HEK293 (cell line): ENCODE measurements at regions not wholly inside any gene's neighbourhood (a gene's known extent, or its start where the extent isn't known, plus 50 kb on each side); places are given as distances from the start of the nearest gene placed in this dataset.

Source experiments
- CTCF ChIA-PET: fragments of 350-600 bp; formaldehyde crosslinking; extraction: SDS; loops from one replicate; lab custom pipeline; 2021; ENCODE audit warnings: antibody characterized with exemption; lab: Yijun Ruan, JAX
- POLR2A ChIA-PET: fragments of 300-600 bp; formaldehyde crosslinking; extraction: SDS; loops from one replicate; lab custom pipeline; 2020; ENCODE audit warnings: antibody characterized with exemption, inconsistent platforms; lab: Yijun Ruan, JAX
- H3K27ac ChIP-seq: fragments of 200-500 bp; sonication (Bioruptor generic); 2 replicates; pipeline ENCODE4 v1.5.1; 2014; ENCODE audit warnings: low read depth, low read length, control low read depth, inconsistent platforms; ENCODE audit errors: extremely low read depth
- H3K36me3 ChIP-seq, 2 experiments: fragments of 200-500 bp in 1 of 2; sonication (Bioruptor generic) in 1 of 2; 1 replicate in 1 of 2; 2 replicates in 1 of 2; pipeline ENCODE4 v1.5.1; 2014 to 2017; ENCODE audit warnings: inconsistent platforms in 2 of 2, low read length in 2 of 2; ENCODE audit not compliant: control insufficient read depth in 2 of 2, insufficient read depth in 1 of 2
- H3K4me1 ChIP-seq: fragments of 200-500 bp; sonication (Bioruptor generic); 2 replicates; pipeline ENCODE4 v1.5.1; 2014; ENCODE audit warnings: mild to moderate bottlenecking, low read length, inconsistent platforms; ENCODE audit not compliant: control insufficient read depth, insufficient read depth
- H3K4me3 ChIP-seq: 2 replicates; pipeline ENCODE4 v1.5.1; 2011; ENCODE audit warnings: low read depth, mild to moderate bottlenecking, control low read depth, low read length, moderate library complexity
- H3K9me3 ChIP-seq: fragments of 200-500 bp; sonication (Bioruptor generic); 2 replicates; pipeline ENCODE4 v1.5.1; 2014; ENCODE audit warnings: low read depth, low read length, inconsistent platforms; ENCODE audit not compliant: control insufficient read depth, insufficient read depth
- BCL11A ChIP-seq: fragments of 450-650 bp; formaldehyde crosslinking; IDR thresholded peaks from 2 replicates; pipeline ENCODE4 v1.5.1; 2016; ENCODE audit warnings: low read depth, missing biosample characterization, missing genetic modification characterization
- PRDM10 ChIP-seq: fragments of 450-650 bp; formaldehyde crosslinking; IDR thresholded peaks from 2 replicates; pipeline ENCODE4 v1.5.1; 2016; ENCODE audit warnings: missing biosample characterization, missing genetic modification characterization
- SALL2 ChIP-seq: fragments of 450-650 bp; formaldehyde crosslinking; IDR thresholded peaks from 2 replicates; pipeline ENCODE4 v1.5.0; 2017; ENCODE audit warnings: missing biosample characterization, mild to moderate bottlenecking, missing genetic modification characterization, borderline replicate concordance
- SP2 ChIP-seq: fragments of 450-650 bp; formaldehyde crosslinking; IDR thresholded peaks from 2 replicates; pipeline ENCODE4 v1.5.1; 2016; ENCODE audit warnings: missing biosample characterization, missing genetic modification characterization
- ZBTB10 ChIP-seq: fragments of 450-650 bp; formaldehyde crosslinking; IDR thresholded peaks from 2 replicates; pipeline ENCODE4 v1.5.1; 2016; ENCODE audit warnings: missing biosample characterization, missing genetic modification characterization
- ZFP37 ChIP-seq: fragments of 450-650 bp; formaldehyde crosslinking; IDR thresholded peaks from 2 replicates; pipeline ENCODE4 v1.5.1; 2016; ENCODE audit warnings: missing biosample characterization, missing genetic modification characterization
- ZNF114 ChIP-seq: fragments of 450-650 bp; formaldehyde crosslinking; IDR thresholded peaks from 2 replicates; pipeline ENCODE4 v1.5.0; 2017; ENCODE audit warnings: missing biosample characterization, missing genetic modification characterization
- ZNF2 ChIP-seq: fragments of 450-650 bp; formaldehyde crosslinking; IDR thresholded peaks from 2 replicates; pipeline ENCODE4 v1.5.1; 2016; ENCODE audit warnings: missing biosample characterization, missing genetic modification characterization
- ZNF274 ChIP-seq, 2 experiments: fragments of 200-500 bp in 1 of 2; fragments of 450-650 bp in 1 of 2; sonication (Bioruptor generic) in 1 of 2; formaldehyde crosslinking in 1 of 2; IDR thresholded peaks; 2 replicates each; pipeline versions ENCODE4 v1.5.1 to v1.6.1; 2014 to 2016; ENCODE audit warnings: borderline replicate concordance in 1 of 2, inconsistent platforms in 1 of 2, low read length in 1 of 2, missing biosample characterization in 1 of 2, missing genetic modification characterization in 1 of 2
- ZNF280C ChIP-seq: fragments of 450-650 bp; formaldehyde crosslinking; IDR thresholded peaks from 2 replicates; pipeline ENCODE4 v1.5.1; 2016; ENCODE audit warnings: missing biosample characterization, missing genetic modification characterization
- ZNF311 ChIP-seq: fragments of 450-650 bp; formaldehyde crosslinking; IDR thresholded peaks from 2 replicates; pipeline ENCODE4 v1.5.1; 2017; ENCODE audit warnings: missing biosample characterization, missing genetic modification characterization, borderline replicate concordance
- ZNF423 ChIP-seq: fragments of 450-650 bp; formaldehyde crosslinking; IDR thresholded peaks from 2 replicates; pipeline ENCODE4 v1.5.1; 2016; ENCODE audit warnings: missing biosample characterization, missing genetic modification characterization
- ZNF501 ChIP-seq: fragments of 450-650 bp; formaldehyde crosslinking; IDR thresholded peaks from 2 replicates; pipeline ENCODE4 v1.5.1; 2016; ENCODE audit warnings: missing biosample characterization, missing genetic modification characterization
- ZNF558 ChIP-seq: fragments of 450-650 bp; formaldehyde crosslinking; IDR thresholded peaks from 2 replicates; pipeline ENCODE4 v1.5.1; 2016; ENCODE audit warnings: missing biosample characterization, missing genetic modification characterization
- ZNF580 ChIP-seq: fragments of 450-650 bp; formaldehyde crosslinking; IDR thresholded peaks from 2 replicates; pipeline ENCODE4 v1.5.1; 2016; ENCODE audit warnings: missing biosample characterization, missing genetic modification characterization
- ZNF610 ChIP-seq: fragments of 450-650 bp; formaldehyde crosslinking; IDR thresholded peaks from 2 replicates; pipeline ENCODE4 v1.5.1; 2016; ENCODE audit warnings: missing biosample characterization, missing genetic modification characterization, borderline replicate concordance
- ZNF677 ChIP-seq: fragments of 450-650 bp; IDR thresholded peaks from 2 replicates; pipeline ENCODE4 v1.5.0; 2018; ENCODE audit warnings: missing biosample characterization, mild to moderate bottlenecking, missing genetic modification characterization, moderate library complexity

GRCh38 chr20:50386641-50386960, 123.6 kb upstream of the PTPN1 start:
- no peaks in the 10 kb centered on the region for H3K9me3 ChIP-seq
- POLR2A ChIA-PET = no interaction called here
- no peaks in the 10 kb centered on the region for H3K36me3 ChIP-seq
- no peak overlapping the region for H3K4me3 ChIP-seq
- H3K4me1 ChIP-seq = 0 out of 2 replicates have a peak, but pooled peaks cover 3% of the 10 kb centered on the region
- CTCF ChIA-PET = interaction anchor here (0.6 kb wide), 1 partner anchor 189 kb away, joined by 3 read pairs; no protein-coding TSS in a partner anchor
- H3K27ac ChIP-seq = no peak overlapping the region
- no peak for TF ChIP-seq ZNF2 (tag by site-specific recombination)
- TF ChIP-seq ZNF677 = no peak
- TF ChIP-seq SALL2 (tag by site-specific recombination) = no peak
- TF ChIP-seq ZNF558 (tag by site-specific recombination) = no peak
- no peak for TF ChIP-seq PRDM10
- TF ChIP-seq BCL11A (tag by site-specific recombination) = no peak
- TF ChIP-seq, all 188 proteins: peak for 0

- ChIA-PET CTCF (interaction anchor here (0.6 to 0.8 kb wide), 3 partner anchors 19 to 194 kb away, joined by 3 to 4 read pairs (median 4); no protein-coding TSS in a partner anchor), POLR2A (no interaction called here)
- TF ChIP-seq ZNF610 (tag by site-specific recombination) (no peak), ZFP37 (tag by site-specific recombination) (no peak), ZNF423 (tag by site-specific recombination) (no peak), ZBTB10 (tag by site-specific recombination) (no peak), SP2 (tag by site-specific recombination) (no peak), ZNF580 (no peak), ZNF274 (IDR thresholded peaks at IDR 0.05; ENCODE audit: low read length) (no peak), ZNF274 (tag by site-specific recombination; IDR thresholded peaks at IDR 0.05; ENCODE audit: borderline replicate concordance) (no peak), ZNF114 (tag by site-specific recombination) (no peak), ZNF501 (tag by site-specific recombination) (no peak), ZNF280C (no peak), ZNF311 (tag by site-specific recombination) (no peak)
- Histone ChIP-seq H3K36me3 (no peaks in the 10 kb centered on the region), H3K4me3 (no peak overlapping the region), H3K4me1 (0 out of 2 replicates have a peak, but pooled peaks cover 3% of the 10 kb centered on the region), H3K9me3 (no peaks in the 10 kb centered on the region), H3K27ac (no peak overlapping the region)
These were observed 122.8 kb upstream of the PTPN1 start for GRCh38 chr20:50387218-50387995.
